Skeletal muscle tissue (tissue), 3 donors: ENCODE measurements at regions not wholly inside any gene's neighbourhood (a gene's known extent, or its start where the extent isn't known, plus 50 kb on each side); places are given as distances from the start of the nearest gene placed in this dataset.
"Not testable (repeated sequence)": the region's sequence is repeated elsewhere in the genome, so short reads cannot be mapped to it uniquely, and the experiment has no call there.

Experiments
- H3K27ac ChIP-seq: one replicate; pipeline ENCODE4 v1.7.0; 2013; ENCODE audit warnings: mild to moderate bottlenecking, low read depth, low read length, inconsistent platforms
- H3K27me3 ChIP-seq, 3 donors: one replicate each; pipeline ENCODE4 v1.7.0; 2013; ENCODE audit warnings: low read length in 3 of 3; ENCODE audit not compliant: control insufficient read depth in 3 of 3, insufficient read depth in 3 of 3
- H3K36me3 ChIP-seq, 3 donors: one replicate each; pipeline ENCODE4 v1.7.0; 2013; ENCODE audit warnings: low read length in 3 of 3; ENCODE audit not compliant: control insufficient read depth in 3 of 3, insufficient read depth in 3 of 3
- H3K4me1 ChIP-seq, 3 donors: one replicate each; pipeline ENCODE4 v1.7.0; 2013; ENCODE audit warnings: low read length in 3 of 3, mild to moderate bottlenecking in 3 of 3; ENCODE audit not compliant: control insufficient read depth in 3 of 3, insufficient read depth in 3 of 3
- H3K4me3 ChIP-seq, 3 donors: one replicate each; pipeline ENCODE4 v1.7.0; 2013; ENCODE audit warnings: low read length in 3 of 3
- H3K9ac ChIP-seq, 3 donors: one replicate each; pipeline ENCODE4 v1.7.0; 2013; ENCODE audit warnings: low read length in 3 of 3, mild to moderate bottlenecking in 3 of 3, moderate library complexity in 2 of 3, low read depth in 1 of 3
- H3K9me3 ChIP-seq, 3 donors: one replicate each; pipeline ENCODE4 v1.7.0; 2013; ENCODE audit warnings: low read length in 3 of 3; ENCODE audit not compliant: control insufficient read depth in 3 of 3
- donor health status: Osteomylitis.

- no peaks in the 10 kb centered on the region for H3K9me3 ChIP-seq
- H3K27me3 ChIP-seq = peaks cover 0 to 15% (median 7%) of the 10 kb centered on the region in 3 donors
- H3K27ac ChIP-seq = no peak overlapping the region
- H3K4me1 ChIP-seq = no peaks in the 10 kb centered on the region
- no peaks in the 10 kb centered on the region for H3K36me3 ChIP-seq
- no peak overlapping the region for H3K9ac ChIP-seq
- no peak overlapping the region for H3K4me3 ChIP-seq
These were observed 99.2 kb downstream of the TPRA1 start for GRCh38 chr3:127491323-127491722.

- peaks cover 0 to 15% (median 7%) of the 10 kb centered on the region in 3 donors for H3K27me3 ChIP-seq
- not testable (repeated sequence) for H3K9ac ChIP-seq, H3K4me3 ChIP-seq, H3K27ac ChIP-seq, H3K4me1 ChIP-seq, H3K36me3 ChIP-seq, H3K9me3 ChIP-seq
These were observed 99.6 kb downstream of the TPRA1 start for GRCh38 chr3:127491024-127491305.

GRCh38 chr3:127490271-127491023 is 100.1 kb downstream of the TPRA1 start:
- Histone ChIP-seq H3K4me1 (no peaks in the 10 kb centered on the region), H3K27me3 (peaks cover 0 to 15% (median 11%) of the 10 kb centered on the region in 3 donors), H3K36me3 (no peaks in the 10 kb centered on the region), H3K27ac (no peak overlapping the region), H3K4me3 (no peak overlapping the region), H3K9ac (no peak overlapping the region), H3K9me3 (no peaks in the 10 kb centered on the region)

- H3K4me1 ChIP-seq = no peaks in the 10 kb centered on the region
- H3K27ac ChIP-seq = no peak overlapping the region
- H3K9ac ChIP-seq = no peak overlapping the region
- H3K27me3 ChIP-seq = peaks cover 0 to 15% (median 11%) of the 10 kb centered on the region in 3 donors
- no peak overlapping the region for H3K4me3 ChIP-seq
- no peaks in the 10 kb centered on the region for H3K9me3 ChIP-seq
- H3K36me3 ChIP-seq = no peaks in the 10 kb centered on the region
These were observed 101.2 kb downstream of the TPRA1 start for GRCh38 chr3:127489357-127489756.

GRCh38 chr3:127488740-127489139 is 101.8 kb downstream of the TPRA1 start:
- H3K4me1 ChIP-seq = no peaks in the 10 kb centered on the region

GRCh38 chr3:127488141-127488672 is 102.3 kb downstream of the TPRA1 start:
- H3K27ac ChIP-seq = no peak overlapping the region
- H3K4me3 ChIP-seq = no peak overlapping the region
- no peaks in the 10 kb centered on the region for H3K4me1 ChIP-seq
- H3K9me3 ChIP-seq = no peaks in the 10 kb centered on the region
- no peak overlapping the region for H3K9ac ChIP-seq
- no peaks in the 10 kb centered on the region for H3K36me3 ChIP-seq
- H3K27me3 ChIP-seq = peaks cover 0 to 12% (median 11%) of the 10 kb centered on the region in 3 donors

More at GRCh38 chr3:127488740-127489139, 101.8 kb downstream of the TPRA1 start:
- H3K36me3 ChIP-seq = no peaks in the 10 kb centered on the region
- no peaks in the 10 kb centered on the region for H3K9me3 ChIP-seq
- no peak overlapping the region for H3K9ac ChIP-seq
- no peak overlapping the region for H3K27ac ChIP-seq
- H3K4me3 ChIP-seq = no peak overlapping the region
- peaks cover 0 to 12% (median 11%) of the 10 kb centered on the region in 3 donors for H3K27me3 ChIP-seq

- Histone ChIP-seq H3K27ac (no peak overlapping the region), H3K4me3 (no peak overlapping the region), H3K9ac (no peak overlapping the region), H3K9me3 (no peaks in the 10 kb centered on the region), H3K27me3 (peaks cover 0 to 12% (median 11%) of the 10 kb centered on the region in 3 donors), H3K4me1 (no peaks in the 10 kb centered on the region), H3K36me3 (no peaks in the 10 kb centered on the region)
These were observed 103.3 kb downstream of the TPRA1 start for GRCh38 chr3:127487196-127487595.

- H3K9ac ChIP-seq = no peak overlapping the region
- H3K36me3 ChIP-seq = no peaks in the 10 kb centered on the region
- no peak overlapping the region for H3K27ac ChIP-seq
- H3K27me3 ChIP-seq = peaks cover 0 to 12% (median 11%) of the 10 kb centered on the region in 3 donors
- no peaks in the 10 kb centered on the region for H3K4me1 ChIP-seq
- no peak overlapping the region for H3K4me3 ChIP-seq
- H3K9me3 ChIP-seq = no peaks in the 10 kb centered on the region
These were observed 104.1 kb downstream of the TPRA1 start for GRCh38 chr3:127486321-127486944.

GRCh38 chr3:127485396-127486170 is 105.0 kb downstream of the TPRA1 start:
- Histone ChIP-seq H3K27me3 (peaks cover 0 to 12% (median 11%) of the 10 kb centered on the region in 3 donors), H3K4me1 (no peaks in the 10 kb centered on the region), H3K4me3 (no peak overlapping the region), H3K27ac (no peak overlapping the region), H3K36me3 (no peaks in the 10 kb centered on the region), H3K9ac (no peak overlapping the region), H3K9me3 (no peaks in the 10 kb centered on the region)
